A549 (cell line): ENCODE measurements at regions not wholly inside any gene's neighbourhood (a gene's known extent, or its start where the extent isn't known, plus 50 kb on each side); places are given as distances from the start of the nearest gene placed in this dataset.

Experiments
- CBX8 ChIP-seq: fragments of 200-600 bp; sonication (generic); IDR thresholded peaks from 2 replicates; pipeline ENCODE4 v1.6.1; 2016
- CHD2 ChIP-seq: fragments of 150-350 bp; IDR thresholded peaks from 2 replicates; pipeline ENCODE4 v1.6.1; 2014; ENCODE audit warnings: low read length; ENCODE audit not compliant: partially characterized antibody
- EP300 ChIP-seq, 2 experiments: fragments of >200 bp; sonication (Bioruptor Twin); formaldehyde crosslinking; IDR thresholded peaks; 2 replicates in 1 of 2; 3 replicates in 1 of 2; pipeline ENCODE4 v1.6.1; 2016 to 2017
- HOXA7 ChIP-seq: fragments of 250-450 bp; sonication (Bioruptor Pico); IDR thresholded peaks from 2 replicates; pipeline ENCODE4 v1.5.0; 2020; ENCODE audit warnings: mild to moderate bottlenecking, moderate library complexity
- POLR2A ChIP-seq: IDR thresholded peaks from 2 replicates; pipeline ENCODE4 v1.6.1; 2012; ENCODE audit warnings: mild to moderate bottlenecking, low read length
- TP53 ChIP-seq: fragments of 250-450 bp; sonication (Bioruptor Pico); IDR thresholded peaks from 2 replicates; pipeline ENCODE4 v1.5.0; 2021; ENCODE audit warnings: mild to moderate bottlenecking, moderate library complexity
- ZC3H11A ChIP-seq: fragments of 450-650 bp; IDR thresholded peaks from 2 replicates; pipeline ENCODE4 v1.6.1; 2014; ENCODE audit warnings: antibody characterized with exemption, mild to moderate bottlenecking
- TF ChIP-seq, protein P1 (sequence below): fragments of 450-650 bp; IDR thresholded peaks from 2 replicates; pipeline ENCODE4 v1.6.1; 2014; ENCODE audit warnings: antibody characterized with exemption
- TF ChIP-seq, protein P2 (sequence below): fragments of 150-350 bp; IDR thresholded peaks from 2 replicates; pipeline ENCODE4 v1.6.1; 2014; ENCODE audit warnings: low read depth, mild to moderate bottlenecking, low read length
- TF ChIP-seq, protein P3 (sequence below): fragments of >200 bp; sonication (Bioruptor Twin); formaldehyde crosslinking; IDR thresholded peaks from 3 replicates; pipeline ENCODE4 v1.5.1; 2016
- TF ChIP-seq, protein P4 (sequence below): fragments of >200 bp; sonication (Bioruptor Twin); formaldehyde crosslinking; IDR thresholded peaks from 3 replicates; pipeline ENCODE4 v1.6.1; 2016

DNA sequence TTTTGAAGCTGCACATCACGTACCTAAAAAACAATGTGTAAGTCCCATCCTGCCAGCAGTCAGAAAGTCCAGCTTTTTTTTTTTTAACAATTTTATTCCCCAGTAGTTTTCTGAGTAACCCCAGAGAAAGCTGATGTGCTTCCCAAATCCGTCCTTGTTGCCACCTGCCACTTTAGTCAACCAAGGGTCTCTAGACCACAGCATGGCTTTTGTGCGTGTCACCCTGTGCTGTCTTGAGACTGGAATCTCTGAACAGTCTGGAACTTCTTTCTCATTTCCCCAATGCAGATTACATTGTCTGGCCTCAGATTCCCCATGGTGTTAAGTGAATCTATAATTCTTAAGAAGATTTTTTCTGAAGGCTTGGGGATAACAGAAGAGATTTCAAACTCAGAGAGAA is 289.2 kb upstream of the KLF12 start:
- TF ChIP-seq, protein P1, sequence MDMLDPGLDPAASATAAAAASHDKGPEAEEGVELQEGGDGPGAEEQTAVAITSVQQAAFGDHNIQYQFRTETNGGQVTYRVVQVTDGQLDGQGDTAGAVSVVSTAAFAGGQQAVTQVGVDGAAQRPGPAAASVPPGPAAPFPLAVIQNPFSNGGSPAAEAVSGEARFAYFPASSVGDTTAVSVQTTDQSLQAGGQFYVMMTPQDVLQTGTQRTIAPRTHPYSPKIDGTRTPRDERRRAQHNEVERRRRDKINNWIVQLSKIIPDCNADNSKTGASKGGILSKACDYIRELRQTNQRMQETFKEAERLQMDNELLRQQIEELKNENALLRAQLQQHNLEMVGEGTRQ = no peak
- TF ChIP-seq POLR2A (no peak), ZC3H11A (no peak), CBX8 (no peak), CHD2 (no peak), EP300 (IDR thresholded peaks at IDR 0.05) (no peak), HOXA7 (no peak), TP53 (no peak)
- TF ChIP-seq, protein P2, sequence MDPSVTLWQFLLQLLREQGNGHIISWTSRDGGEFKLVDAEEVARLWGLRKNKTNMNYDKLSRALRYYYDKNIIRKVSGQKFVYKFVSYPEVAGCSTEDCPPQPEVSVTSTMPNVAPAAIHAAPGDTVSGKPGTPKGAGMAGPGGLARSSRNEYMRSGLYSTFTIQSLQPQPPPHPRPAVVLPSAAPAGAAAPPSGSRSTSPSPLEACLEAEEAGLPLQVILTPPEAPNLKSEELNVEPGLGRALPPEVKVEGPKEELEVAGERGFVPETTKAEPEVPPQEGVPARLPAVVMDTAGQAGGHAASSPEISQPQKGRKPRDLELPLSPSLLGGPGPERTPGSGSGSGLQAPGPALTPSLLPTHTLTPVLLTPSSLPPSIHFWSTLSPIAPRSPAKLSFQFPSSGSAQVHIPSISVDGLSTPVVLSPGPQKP = no peak
- TF ChIP-seq, protein P3, sequence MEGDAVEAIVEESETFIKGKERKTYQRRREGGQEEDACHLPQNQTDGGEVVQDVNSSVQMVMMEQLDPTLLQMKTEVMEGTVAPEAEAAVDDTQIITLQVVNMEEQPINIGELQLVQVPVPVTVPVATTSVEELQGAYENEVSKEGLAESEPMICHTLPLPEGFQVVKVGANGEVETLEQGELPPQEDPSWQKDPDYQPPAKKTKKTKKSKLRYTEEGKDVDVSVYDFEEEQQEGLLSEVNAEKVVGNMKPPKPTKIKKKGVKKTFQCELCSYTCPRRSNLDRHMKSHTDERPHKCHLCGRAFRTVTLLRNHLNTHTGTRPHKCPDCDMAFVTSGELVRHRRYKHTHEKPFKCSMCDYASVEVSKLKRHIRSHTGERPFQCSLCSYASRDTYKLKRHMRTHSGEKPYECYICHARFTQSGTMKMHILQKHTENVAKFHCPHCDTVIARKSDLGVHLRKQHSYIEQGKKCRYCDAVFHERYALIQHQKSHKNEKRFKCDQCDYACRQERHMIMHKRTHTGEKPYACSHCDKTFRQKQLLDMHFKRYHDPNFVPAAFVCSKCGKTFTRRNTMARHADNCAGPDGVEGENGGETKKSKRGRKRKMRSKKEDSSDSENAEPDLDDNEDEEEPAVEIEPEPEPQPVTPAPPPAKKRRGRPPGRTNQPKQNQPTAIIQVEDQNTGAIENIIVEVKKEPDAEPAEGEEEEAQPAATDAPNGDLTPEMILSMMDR = no peak
- TF ChIP-seq, protein P4, sequence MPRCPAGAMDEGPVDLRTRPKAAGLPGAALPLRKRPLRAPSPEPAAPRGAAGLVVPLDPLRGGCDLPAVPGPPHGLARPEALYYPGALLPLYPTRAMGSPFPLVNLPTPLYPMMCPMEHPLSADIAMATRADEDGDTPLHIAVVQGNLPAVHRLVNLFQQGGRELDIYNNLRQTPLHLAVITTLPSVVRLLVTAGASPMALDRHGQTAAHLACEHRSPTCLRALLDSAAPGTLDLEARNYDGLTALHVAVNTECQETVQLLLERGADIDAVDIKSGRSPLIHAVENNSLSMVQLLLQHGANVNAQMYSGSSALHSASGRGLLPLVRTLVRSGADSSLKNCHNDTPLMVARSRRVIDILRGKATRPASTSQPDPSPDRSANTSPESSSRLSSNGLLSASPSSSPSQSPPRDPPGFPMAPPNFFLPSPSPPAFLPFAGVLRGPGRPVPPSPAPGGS = no peak
